Lower leg skin (tissue), 3 donors: ENCODE measurements at regions not wholly inside any gene's neighbourhood (a gene's known extent, or its start where the extent isn't known, plus 50 kb on each side); places are given as distances from the start of the nearest gene placed in this dataset.

Experiments used
- POLR2A ChIP-seq, 2 donors: fragments of 450-650 bp; IDR thresholded peaks; one replicate each; pipeline ENCODE4 v1.6.1; 2016 to 2017; ENCODE audit warnings: antibody characterized with exemption in 2 of 2, mild to moderate bottlenecking in 1 of 2, moderate library complexity in 1 of 2
- TF ChIP-seq, protein P1 (sequence below), 3 donors: fragments of 450-650 bp; IDR thresholded peaks; one replicate each; pipeline ENCODE4 v1.5.1; 2016; ENCODE audit warnings: antibody characterized with exemption in 3 of 3, mild to moderate bottlenecking in 3 of 3, moderate library complexity in 2 of 3

DNA sequence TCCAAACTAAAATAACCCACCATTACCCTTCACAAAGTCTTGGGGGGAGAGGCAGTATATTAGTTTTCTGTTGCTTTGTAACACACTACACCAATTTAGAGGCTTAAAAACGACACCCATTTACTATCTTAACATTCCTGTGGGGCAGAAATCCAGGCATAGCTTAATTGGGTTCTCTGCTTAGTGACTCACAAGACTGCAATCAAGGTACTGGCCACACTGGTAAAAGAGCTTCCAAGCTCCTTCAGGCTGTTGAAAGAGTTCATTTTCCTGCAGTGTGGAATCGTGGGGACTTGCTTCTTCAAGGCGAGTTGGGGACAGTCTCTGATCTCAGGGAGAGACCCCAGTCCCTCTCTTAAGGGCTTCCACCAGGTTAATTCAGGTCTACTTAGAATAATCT is 139.1 kb downstream of the XPNPEP1 start:
- TF ChIP-seq POLR2A (IDR thresholded peaks at IDR 0.05) = no peak
- TF ChIP-seq, protein P1, sequence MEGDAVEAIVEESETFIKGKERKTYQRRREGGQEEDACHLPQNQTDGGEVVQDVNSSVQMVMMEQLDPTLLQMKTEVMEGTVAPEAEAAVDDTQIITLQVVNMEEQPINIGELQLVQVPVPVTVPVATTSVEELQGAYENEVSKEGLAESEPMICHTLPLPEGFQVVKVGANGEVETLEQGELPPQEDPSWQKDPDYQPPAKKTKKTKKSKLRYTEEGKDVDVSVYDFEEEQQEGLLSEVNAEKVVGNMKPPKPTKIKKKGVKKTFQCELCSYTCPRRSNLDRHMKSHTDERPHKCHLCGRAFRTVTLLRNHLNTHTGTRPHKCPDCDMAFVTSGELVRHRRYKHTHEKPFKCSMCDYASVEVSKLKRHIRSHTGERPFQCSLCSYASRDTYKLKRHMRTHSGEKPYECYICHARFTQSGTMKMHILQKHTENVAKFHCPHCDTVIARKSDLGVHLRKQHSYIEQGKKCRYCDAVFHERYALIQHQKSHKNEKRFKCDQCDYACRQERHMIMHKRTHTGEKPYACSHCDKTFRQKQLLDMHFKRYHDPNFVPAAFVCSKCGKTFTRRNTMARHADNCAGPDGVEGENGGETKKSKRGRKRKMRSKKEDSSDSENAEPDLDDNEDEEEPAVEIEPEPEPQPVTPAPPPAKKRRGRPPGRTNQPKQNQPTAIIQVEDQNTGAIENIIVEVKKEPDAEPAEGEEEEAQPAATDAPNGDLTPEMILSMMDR (IDR thresholded peaks at IDR 0.05) = no peak
